ENCODE measurements at regions not wholly inside any gene's neighbourhood (a gene's known extent, or its start where the extent isn't known, plus 50 kb on each side); places are given as distances from the start of the nearest gene placed in this dataset.

GRCh38 chr4:53695540-53696463, 104.5 kb upstream of the LNX1 start:
- TF ChIP-seq, protein P1, sequence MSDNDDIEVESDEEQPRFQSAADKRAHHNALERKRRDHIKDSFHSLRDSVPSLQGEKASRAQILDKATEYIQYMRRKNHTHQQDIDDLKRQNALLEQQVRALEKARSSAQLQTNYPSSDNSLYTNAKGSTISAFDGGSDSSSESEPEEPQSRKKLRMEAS (IDR thresholded peaks at IDR 0.05; ENCODE audit: low read depth): no peak
- TF ChIP-seq YY1 (IDR thresholded peaks at IDR 0.05; ENCODE audit: low read depth): no peak
- TF ChIP-seq TAF1 (IDR thresholded peaks at IDR 0.05; ENCODE audit: borderline replicate concordance, low read depth, low read length): no peak
- TF ChIP-seq NFIC (IDR thresholded peaks at IDR 0.05; ENCODE audit: borderline replicate concordance): no peak
- TF ChIP-seq CHD2 (IDR thresholded peaks at IDR 0.05; ENCODE audit: low read length, partially characterized antibody): no peak
- no peak for TF ChIP-seq SIN3A (IDR thresholded peaks at IDR 0.05; ENCODE audit: borderline replicate concordance, low read depth, low read length)
- no peak for TF ChIP-seq RXRA (IDR thresholded peaks at IDR 0.05; ENCODE audit: borderline replicate concordance, low read depth)
- no peak for TF ChIP-seq RCOR1 (IDR thresholded peaks at IDR 0.05; ENCODE audit: low read length)
- no peak for TF ChIP-seq TEAD4 (IDR thresholded peaks at IDR 0.05; ENCODE audit: borderline replicate concordance, insufficient read depth)
- no peak for TF ChIP-seq CTCF (IDR thresholded peaks at IDR 0.05)
- TF ChIP-seq MXI1 (IDR thresholded peaks at IDR 0.05; ENCODE audit: low read depth, low read length): no peak
